SU-DHL-6 (cell line): ENCODE measurements at regions not wholly inside any gene's neighbourhood (a gene's known extent, or its start where the extent isn't known, plus 50 kb on each side); places are given as distances from the start of the nearest gene placed in this dataset.

Experiments used
- H2AFZ ChIP-seq: fragments of 200-600 bp; sonication (generic); 2 replicates; pipeline ENCODE4 v1.6.1; 2014; ENCODE audit warnings: low read depth, mild to moderate bottlenecking, moderate library complexity, mixed read lengths, antibody characterized with exemption, low read length; ENCODE audit not compliant: severe bottlenecking
- H3F3A ChIP-seq: fragments of 200-600 bp; shearing (Covaris generic); 2 replicates; pipeline ENCODE4 v1.6.0; 2016; ENCODE audit warnings: antibody characterized with exemption, mild to moderate bottlenecking; ENCODE audit not compliant: insufficient read depth
- H3K27ac ChIP-seq: fragments of 200-600 bp; sonication (generic); 2 replicates; pipeline ENCODE4 v1.5.1; 2016; ENCODE audit warnings: low read depth, mild to moderate bottlenecking, low read length, moderate library complexity, mixed read lengths
- H3K27me3 ChIP-seq: fragments of 200-600 bp; sonication (generic), shearing (Covaris generic); 2 replicates; pipeline ENCODE4 v1.6.0; 2014; ENCODE audit warnings: mild to moderate bottlenecking, low read length
- H3K36me3 ChIP-seq: fragments of 200-600 bp; sonication (generic); 2 replicates; pipeline ENCODE4 v1.6.1; 2014; ENCODE audit warnings: mild to moderate bottlenecking, low read length, mixed read lengths
- H3K4me2 ChIP-seq: fragments of 300-600, 200-600 bp; shearing (Covaris generic), sonication (generic); 2 replicates; pipeline ENCODE4 v1.6.0; 2014; ENCODE audit warnings: low read length, low read depth, mild to moderate bottlenecking; ENCODE audit not compliant: poor library complexity, severe bottlenecking
- H3K4me3 ChIP-seq: fragments of 200-600 bp; sonication (generic); 2 replicates; pipeline ENCODE4 v1.5.1; 2014; ENCODE audit warnings: antibody characterized with exemption, low read length, mild to moderate bottlenecking, mixed read lengths; ENCODE audit not compliant: insufficient read depth, poor library complexity, severe bottlenecking
- H3K79me2 ChIP-seq: fragments of 200-600 bp; sonication (generic); 2 replicates; pipeline ENCODE4 v1.6.1; 2014; ENCODE audit warnings: mild to moderate bottlenecking, low read length, moderate library complexity; ENCODE audit not compliant: insufficient read depth
- H3K9ac ChIP-seq: fragments of 200-600 bp; sonication (generic); 2 replicates; pipeline ENCODE4 v1.7.0; 2014; ENCODE audit warnings: mild to moderate bottlenecking, low read length
- H3K9me2 ChIP-seq: fragments of 200-600 bp; sonication (generic); replicated peaks from 2 replicates; pipeline ENCODE4 v1.6.1; 2014; ENCODE audit warnings: low read length; ENCODE audit not compliant: insufficient read depth
- H3K9me3 ChIP-seq: fragments of 200-600 bp; sonication (generic); 2 replicates; pipeline ENCODE4 v1.6.1; 2014; ENCODE audit warnings: low read length, mixed read lengths; ENCODE audit not compliant: insufficient read depth
- H4K20me1 ChIP-seq: fragments of 200-600 bp; sonication (generic); 2 replicates; pipeline ENCODE4 v1.6.1; 2014; ENCODE audit warnings: low read depth, mild to moderate bottlenecking, antibody characterized with exemption, low read length, moderate library complexity, mixed read lengths
- EZH2phosphoT487 ChIP-seq: fragments of 200-600 bp; sonication (generic), shearing (Covaris generic); conservative IDR thresholded peaks from 2 replicates; pipeline ENCODE4 v1.6.1; 2018; ENCODE audit warnings: mild to moderate bottlenecking, antibody characterized with exemption, low read length, moderate library complexity, mixed read lengths
- TF ChIP-seq, protein P1 (sequence below): fragments of 200-600 bp; sonication (generic); IDR thresholded peaks from one replicate; pipeline ENCODE4 v1.5.1; 2017; ENCODE audit warnings: antibody characterized with exemption, mild to moderate bottlenecking, low read length, moderate library complexity; ENCODE audit not compliant: insufficient read depth, poor library complexity, severe bottlenecking

DNA sequence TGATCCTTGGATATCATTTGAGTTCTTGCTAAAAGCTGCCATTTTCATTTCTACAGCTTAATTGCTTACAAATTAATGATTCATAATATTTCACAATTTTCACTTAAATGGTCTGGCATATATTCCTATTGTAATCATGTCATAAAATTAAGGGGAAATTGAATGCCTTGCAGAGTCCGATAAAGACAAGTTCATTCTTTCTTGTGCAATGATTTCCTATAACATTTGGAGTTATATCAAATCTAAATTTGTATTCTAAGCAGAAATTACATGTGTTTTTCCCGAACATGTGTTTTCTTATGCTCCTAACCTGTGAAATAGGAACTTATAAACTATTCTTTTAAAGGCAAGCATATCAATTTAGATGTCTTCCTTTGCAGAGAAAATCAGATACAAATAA lies 118.3 kb upstream of the CYYR1 start:
- H3K9me2 ChIP-seq = no peaks in the 10 kb centered on the region
- H3F3A ChIP-seq = no peaks in the 10 kb centered on the region
- H3K4me3 ChIP-seq = no peak overlapping the region
- H2AFZ ChIP-seq = no peak overlapping the region
- no peaks in the 10 kb centered on the region for H3K36me3 ChIP-seq
- H4K20me1 ChIP-seq = no peaks in the 10 kb centered on the region
- H3K27me3 ChIP-seq = no peaks in the 10 kb centered on the region
- TF ChIP-seq EZH2phosphoT487 = no peak
- TF ChIP-seq, protein P1, sequence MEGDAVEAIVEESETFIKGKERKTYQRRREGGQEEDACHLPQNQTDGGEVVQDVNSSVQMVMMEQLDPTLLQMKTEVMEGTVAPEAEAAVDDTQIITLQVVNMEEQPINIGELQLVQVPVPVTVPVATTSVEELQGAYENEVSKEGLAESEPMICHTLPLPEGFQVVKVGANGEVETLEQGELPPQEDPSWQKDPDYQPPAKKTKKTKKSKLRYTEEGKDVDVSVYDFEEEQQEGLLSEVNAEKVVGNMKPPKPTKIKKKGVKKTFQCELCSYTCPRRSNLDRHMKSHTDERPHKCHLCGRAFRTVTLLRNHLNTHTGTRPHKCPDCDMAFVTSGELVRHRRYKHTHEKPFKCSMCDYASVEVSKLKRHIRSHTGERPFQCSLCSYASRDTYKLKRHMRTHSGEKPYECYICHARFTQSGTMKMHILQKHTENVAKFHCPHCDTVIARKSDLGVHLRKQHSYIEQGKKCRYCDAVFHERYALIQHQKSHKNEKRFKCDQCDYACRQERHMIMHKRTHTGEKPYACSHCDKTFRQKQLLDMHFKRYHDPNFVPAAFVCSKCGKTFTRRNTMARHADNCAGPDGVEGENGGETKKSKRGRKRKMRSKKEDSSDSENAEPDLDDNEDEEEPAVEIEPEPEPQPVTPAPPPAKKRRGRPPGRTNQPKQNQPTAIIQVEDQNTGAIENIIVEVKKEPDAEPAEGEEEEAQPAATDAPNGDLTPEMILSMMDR = no peak
- no peaks in the 10 kb centered on the region for H3K79me2 ChIP-seq
- H3K9ac ChIP-seq = no peak overlapping the region
- H3K4me2 ChIP-seq = no peak overlapping the region
- no peaks in the 10 kb centered on the region for H3K9me3 ChIP-seq
- H3K27ac ChIP-seq = no peak overlapping the region

DNA sequence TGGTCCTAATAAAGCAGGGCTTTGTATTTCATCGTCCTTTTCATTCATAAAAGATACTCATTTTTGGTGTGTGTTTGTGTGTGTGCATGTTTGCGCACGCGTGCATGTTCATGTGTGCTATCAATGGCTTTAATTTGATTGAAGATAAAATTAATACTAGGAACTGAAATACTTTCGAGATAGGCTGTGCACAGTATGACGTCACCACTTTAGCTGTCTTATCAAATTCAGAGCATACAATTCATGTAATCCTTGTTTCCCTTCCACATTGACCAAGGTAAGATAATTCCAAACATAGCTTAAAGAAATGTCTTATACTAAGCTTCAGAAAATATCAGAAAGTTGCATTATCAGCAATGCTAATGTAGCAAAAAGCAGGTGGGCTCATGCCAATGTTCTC lies 113.6 kb upstream of the CYYR1 start:
- no peak overlapping the region for H3K9ac ChIP-seq
- no peak overlapping the region for H3K4me3 ChIP-seq
- H3K27me3 ChIP-seq = no peaks in the 10 kb centered on the region
- no peaks in the 10 kb centered on the region for H4K20me1 ChIP-seq
- no peaks in the 10 kb centered on the region for H3K9me3 ChIP-seq
- H2AFZ ChIP-seq = peak overlapping the region; percentile 94
- no peak overlapping the region for H3K27ac ChIP-seq
- H3K36me3 ChIP-seq = no peaks in the 10 kb centered on the region
- no peaks in the 10 kb centered on the region for H3K9me2 ChIP-seq
- TF ChIP-seq, protein P1 = no peak
- no peak for TF ChIP-seq EZH2phosphoT487
- no peaks in the 10 kb centered on the region for H3K79me2 ChIP-seq
- no peaks in the 10 kb centered on the region for H3F3A ChIP-seq
- H3K4me2 ChIP-seq = no peak overlapping the region

DNA sequence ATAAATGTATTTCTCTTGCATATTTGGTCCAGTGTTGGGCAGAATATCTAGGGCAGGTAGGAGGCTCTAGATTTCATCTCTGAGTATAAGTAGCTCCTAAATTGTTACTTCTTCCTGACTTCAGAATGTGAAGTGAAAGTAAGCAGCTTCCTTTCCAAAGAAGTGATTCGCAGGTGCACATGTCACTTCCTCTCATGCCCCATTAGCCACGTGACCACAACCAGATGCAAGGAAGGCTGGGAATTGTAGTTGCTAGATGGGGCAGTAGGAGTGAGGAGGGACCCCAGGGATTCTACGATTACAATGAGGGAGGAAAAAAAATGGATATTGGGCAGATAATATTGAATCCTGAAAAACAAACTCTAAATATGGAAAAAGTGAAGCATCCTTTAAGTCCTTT lies 113.2 kb upstream of the CYYR1 start:
- H3K27me3 ChIP-seq = no peaks in the 10 kb centered on the region
- no peaks in the 10 kb centered on the region for H3K79me2 ChIP-seq
- peak overlapping the region; percentile 94 for H2AFZ ChIP-seq
- H3K27ac ChIP-seq = 0 out of 2 replicates have a peak overlapping the region, but pooled peaks have one; percentile 29
- H3K4me3 ChIP-seq = no peak overlapping the region
- H3K9ac ChIP-seq = no peak overlapping the region
- no peaks in the 10 kb centered on the region for H3K9me3 ChIP-seq
- TF ChIP-seq, protein P1 = no peak
- no peak for TF ChIP-seq EZH2phosphoT487
- H3F3A ChIP-seq = no peaks in the 10 kb centered on the region
- H3K4me2 ChIP-seq = peak overlapping the region; percentile 47
- H4K20me1 ChIP-seq = no peaks in the 10 kb centered on the region
- H3K36me3 ChIP-seq = no peaks in the 10 kb centered on the region
- H3K9me2 ChIP-seq = no peaks in the 10 kb centered on the region

DNA sequence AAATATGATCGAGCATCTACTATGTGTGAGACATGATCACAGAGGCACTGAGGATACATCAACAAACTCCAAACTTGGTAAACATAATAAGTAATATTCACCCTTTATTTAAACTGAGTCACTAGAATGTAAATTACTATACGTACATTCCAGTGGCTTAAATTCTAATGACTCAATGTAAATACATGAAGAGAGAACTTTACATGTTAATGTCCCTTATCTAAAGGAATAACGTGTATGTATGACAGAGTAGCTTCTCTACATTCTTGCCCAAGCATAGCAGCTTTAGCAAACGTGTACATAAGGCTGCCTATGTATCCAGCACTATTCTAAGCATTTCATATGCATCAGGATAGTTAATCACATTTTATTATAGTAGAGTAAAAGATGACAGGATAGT lies 111.8 kb upstream of the CYYR1 start:
- H2AFZ ChIP-seq = peak overlapping the region; percentile 80
- no peaks in the 10 kb centered on the region for H3K79me2 ChIP-seq
- H3K4me3 ChIP-seq = no peak overlapping the region
- no peaks in the 10 kb centered on the region for H3F3A ChIP-seq
- no peaks in the 10 kb centered on the region for H3K9me3 ChIP-seq
- H4K20me1 ChIP-seq = no peaks in the 10 kb centered on the region
- no peaks in the 10 kb centered on the region for H3K36me3 ChIP-seq
- no peaks in the 10 kb centered on the region for H3K9me2 ChIP-seq
- no peak overlapping the region for H3K4me2 ChIP-seq
- H3K27ac ChIP-seq = no peak overlapping the region
- H3K9ac ChIP-seq = no peak overlapping the region
- TF ChIP-seq EZH2phosphoT487 = no peak
- TF ChIP-seq, protein P1 = no peak
- H3K27me3 ChIP-seq = no peaks in the 10 kb centered on the region
